ENCODE measurements at regions not wholly inside any gene's neighbourhood (a gene's known extent, or its start where the extent isn't known, plus 50 kb on each side); places are given as distances from the start of the nearest gene placed in this dataset.

DNA sequence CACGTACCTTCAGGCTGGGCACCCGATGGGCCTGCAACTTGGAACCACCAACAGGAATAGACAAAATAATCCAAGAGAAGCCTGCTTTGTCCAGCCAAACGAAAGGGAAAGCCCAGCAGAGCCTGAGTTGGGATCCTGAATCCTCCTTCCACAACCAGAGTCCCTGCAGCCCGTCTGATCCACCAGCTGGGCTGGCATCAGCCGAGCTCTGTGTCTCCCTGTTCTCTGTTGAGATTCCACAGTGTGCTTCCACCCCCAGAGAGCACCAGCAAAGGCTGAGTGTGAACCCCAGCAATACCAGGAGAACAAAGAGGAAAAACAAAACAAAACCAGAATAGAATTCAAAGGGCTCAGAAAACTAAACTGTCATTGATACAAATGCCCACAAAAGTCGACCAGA, 68.8 kb upstream of the PRNP start:
- Histone ChIP-seq H3K4me3 (no peak overlapping the region), H3K36me3 (ENCODE audit: control insufficient read depth in 2 of 2, insufficient read depth in 2 of 2, low read length in 1 of 2) (no peaks in the 10 kb centered on the region), H4K20me1 (ENCODE audit: control insufficient read depth, insufficient read depth) (no peaks in the 10 kb centered on the region), H3K9me3 (replicated peaks; ENCODE audit: control insufficient read depth, insufficient read depth, low read length) (peaks cover 3% of the 10 kb centered on the region; the same call in 2 of the 3 replicates), H2AFZ (ENCODE audit: control insufficient read depth, low read depth, low read length) (no peak overlapping the region), H3K9ac (ENCODE audit: control insufficient read depth, insufficient read depth, low read length) (no peak overlapping the region), H3K27me3 (replicated peaks in 1 of 2; ENCODE audit: control insufficient read depth in 2 of 2, insufficient read depth in 2 of 2, low read length in 1 of 2) (no peaks in the 10 kb centered on the region), H3K79me2 (ENCODE audit: control insufficient read depth, insufficient read depth, low read length) (no peaks in the 10 kb centered on the region), H3K4me1 (ENCODE audit: control insufficient read depth, insufficient read depth, low read length) (peaks cover 13% of the 10 kb centered on the region), H3K4me2 (ENCODE audit: control insufficient read depth, insufficient read depth) (no peak overlapping the region), H3K27ac (ENCODE audit: control insufficient read depth, insufficient read depth) (no peak overlapping the region)
- ChIA-PET RAD21 (ENCODE audit: unreplicated experiment) (no interaction called here), CTCF (no interaction called here), SMC1A (ENCODE audit: uncharacterized antibody, unreplicated experiment) (no interaction called here), POLR2A (no interaction called here)
- BruUV-seq (replicated peaks) = no TSS peak
- FAIRE-seq = no peak
- in situ Hi-C loops (cut with MboI) = no loop called here
- TF ChIP-seq MEF2A (IDR thresholded peaks at IDR 0.05; ENCODE audit: insufficient read depth, low read depth, low read length) (no peak), USF2 (IDR thresholded peaks at IDR 0.05; ENCODE audit: borderline replicate concordance, low read depth, low read length) (no peak), ZNF207 (IDR thresholded peaks at IDR 0.05; ENCODE audit: borderline replicate concordance) (no peak), CBFB (IDR thresholded peaks at IDR 0.05; ENCODE audit: low read depth) (no peak), CREB1 (IDR thresholded peaks at IDR 0.05; ENCODE audit: low read depth) (no peak), MXI1 (IDR thresholded peaks at IDR 0.05; ENCODE audit: low read depth, low read length) (no peak), CBX5 (IDR thresholded peaks at IDR 0.05; ENCODE audit: low read depth) (no peak), RAD21 (IDR thresholded peaks at IDR 0.05; ENCODE audit: insufficient read depth, low read depth, low read length) (no peak), BHLHE40 (IDR thresholded peaks at IDR 0.05; ENCODE audit: borderline replicate concordance in 1 of 2, low read depth in 2 of 2, low read length in 1 of 2) (no peak), BCL3 (IDR thresholded peaks at IDR 0.05; ENCODE audit: borderline replicate concordance, insufficient read depth, low read depth, low read length, poor library complexity, severe bottlenecking) (no peak), SMARCA5 (IDR thresholded peaks at IDR 0.05) (no peak)
- intact Hi-C loops (cut with micrococcal nuclease; ENCODE audit: unreplicated experiment) = no loop called here
- no peak for ATAC-seq
- no peak for DNase-seq (ENCODE audit: low read depth, low spot score)
- WGBS (ENCODE audit: insufficient coverage, insufficient replicate concordance, low lambda C conversion rate, missing lambda C conversion rate) = 61% methylated on average over 6 of the region's 6 CpGs

All from GM12878 (cell line).